Liver (tissue), 8 donors: ENCODE measurements at regions not wholly inside any gene's neighbourhood (a gene's known extent, or its start where the extent isn't known, plus 50 kb on each side); places are given as distances from the start of the nearest gene placed in this dataset.

ENCODE experiments used
- DNase-seq: peaks from one replicate; pipeline ENCODE4 v3.0.0-alpha.2; 2017; ENCODE audit warnings: low spot score
- H3K27ac ChIP-seq, 2 donors: one replicate each; pipeline ENCODE4 v1.7.0; 2013; ENCODE audit warnings: inconsistent platforms in 2 of 2, low read length in 2 of 2, control low read depth in 1 of 2, low read depth in 1 of 2, mild to moderate bottlenecking in 1 of 2
- H3K27me3 ChIP-seq, 4 donors: one replicate each; pipeline versions ENCODE4 v1.6.1 to v1.7.0; 2013; ENCODE audit warnings: low read length in 3 of 4, inconsistent platforms in 1 of 4, mild to moderate bottlenecking in 1 of 4, moderate library complexity in 1 of 4; ENCODE audit not compliant: control insufficient read depth in 4 of 4, insufficient read depth in 4 of 4
- H3K36me3 ChIP-seq, 4 donors: one replicate each; pipeline versions ENCODE4 v1.6.1 to v1.7.0; 2013; ENCODE audit warnings: low read length in 3 of 4, mild to moderate bottlenecking in 3 of 4, low read depth in 1 of 4, moderate library complexity in 1 of 4; ENCODE audit not compliant: control insufficient read depth in 4 of 4, insufficient read depth in 3 of 4
- H3K4me1 ChIP-seq, 4 donors: one replicate each; pipeline versions ENCODE4 v1.6.1 to v1.7.0; 2013; ENCODE audit warnings: low read length in 3 of 4, mild to moderate bottlenecking in 3 of 4, moderate library complexity in 1 of 4; ENCODE audit not compliant: control insufficient read depth in 4 of 4, insufficient read depth in 4 of 4
- H3K4me3 ChIP-seq, 3 donors: one replicate each; pipeline versions ENCODE4 v1.6.1 to v1.7.0; 2013; ENCODE audit warnings: low read length in 3 of 3, control low read depth in 1 of 3, low read depth in 1 of 3, mild to moderate bottlenecking in 1 of 3
- H3K9ac ChIP-seq, 2 donors: one replicate each; pipeline ENCODE4 v1.7.0; 2013; ENCODE audit warnings: low read length in 2 of 2, mild to moderate bottlenecking in 2 of 2, moderate library complexity in 2 of 2, control low read depth in 1 of 2, low read depth in 1 of 2
- H3K9me3 ChIP-seq, 4 donors: one replicate each; pipeline versions ENCODE4 v1.6.1 to v1.7.0; 2013; ENCODE audit warnings: low read length in 3 of 4; ENCODE audit not compliant: control insufficient read depth in 4 of 4
- EGR1 ChIP-seq, 2 donors: IDR thresholded peaks; 2 replicates each; pipeline ENCODE4 v1.6.1; 2016 to 2018; ENCODE audit warnings: antibody characterized with exemption in 2 of 2, low read depth in 2 of 2
- FOXA1 ChIP-seq: IDR thresholded peaks from 2 replicates; pipeline ENCODE4 v1.6.1; 2016; ENCODE audit warnings: antibody characterized with exemption
- GABPA ChIP-seq, 2 donors: IDR thresholded peaks in 1 of 2; conservative IDR thresholded peaks in 1 of 2; 2 replicates each; pipeline ENCODE4 v1.6.1; 2016; ENCODE audit warnings: antibody characterized with exemption in 2 of 2, mild to moderate bottlenecking in 1 of 2, moderate library complexity in 1 of 2
- HNF4A ChIP-seq, 2 donors: conservative IDR thresholded peaks; 2 replicates each; pipeline ENCODE4 v1.6.1; 2016; ENCODE audit warnings: antibody characterized with exemption in 2 of 2, mild to moderate bottlenecking in 2 of 2
- HNF4G ChIP-seq: IDR thresholded peaks from 2 replicates; pipeline ENCODE4 v1.6.1; 2016; ENCODE audit warnings: antibody characterized with exemption
- JUND ChIP-seq, 2 donors: IDR thresholded peaks; 2 replicates each; pipeline ENCODE4 v1.6.1; 2016; ENCODE audit warnings: antibody characterized with exemption in 2 of 2
- NR2F2 ChIP-seq: IDR thresholded peaks from 2 replicates; pipeline ENCODE4 v1.6.1; 2016; ENCODE audit warnings: antibody characterized with exemption
- RXRA ChIP-seq, 2 donors: IDR thresholded peaks; 2 replicates each; pipeline ENCODE4 v1.6.1; 2017 to 2018; ENCODE audit warnings: antibody characterized with exemption in 2 of 2, mild to moderate bottlenecking in 1 of 2
- SP1 ChIP-seq: IDR thresholded peaks from 2 replicates; pipeline ENCODE4 v1.6.1; 2018; ENCODE audit warnings: antibody characterized with exemption, mild to moderate bottlenecking
- TAF1 ChIP-seq: conservative IDR thresholded peaks from 2 replicates; pipeline ENCODE4 v1.6.1; 2016; ENCODE audit warnings: antibody characterized with exemption, mild to moderate bottlenecking
- YY1 ChIP-seq: IDR thresholded peaks from 2 replicates; pipeline ENCODE4 v1.6.1; 2016; ENCODE audit warnings: antibody characterized with exemption, mild to moderate bottlenecking
- WGBS: extraction: QIAGEN DNeasy Blood & Tissue Kit; methylation state at CpG from one replicate; pipeline ENCODE4 v1.1.7; 2013; 5-methylcytosine and 5-hydroxymethylcytosine counted together
- TF ChIP-seq, protein P1 (sequence below): IDR thresholded peaks from 2 replicates; pipeline ENCODE4 v1.6.1; 2016; ENCODE audit warnings: antibody characterized with exemption
- TF ChIP-seq, protein P2 (sequence below): IDR thresholded peaks from 2 replicates; pipeline ENCODE4 v1.6.1; 2016; ENCODE audit warnings: antibody characterized with exemption, mild to moderate bottlenecking
- TF ChIP-seq, protein P3 (sequence below): IDR thresholded peaks from 2 replicates; pipeline ENCODE4 v1.6.1; 2016; ENCODE audit warnings: antibody characterized with exemption
- TF ChIP-seq, protein P4 (sequence below): IDR thresholded peaks from 2 replicates; pipeline ENCODE4 v1.6.1; 2016; ENCODE audit warnings: antibody characterized with exemption
- TF ChIP-seq, protein P5 (sequence below): fragments of 150-350 bp; IDR thresholded peaks from 2 replicates; pipeline ENCODE4 v1.5.1; 2017; ENCODE audit warnings: improper control_type of control experiment, low read depth, low read length; ENCODE audit not compliant: missing input control
- donor health status: healthy.
- donor health status: healthy.
- donor health status: healthy.
- donor health status: healthy.
- donor health status: healthy.

DNA sequence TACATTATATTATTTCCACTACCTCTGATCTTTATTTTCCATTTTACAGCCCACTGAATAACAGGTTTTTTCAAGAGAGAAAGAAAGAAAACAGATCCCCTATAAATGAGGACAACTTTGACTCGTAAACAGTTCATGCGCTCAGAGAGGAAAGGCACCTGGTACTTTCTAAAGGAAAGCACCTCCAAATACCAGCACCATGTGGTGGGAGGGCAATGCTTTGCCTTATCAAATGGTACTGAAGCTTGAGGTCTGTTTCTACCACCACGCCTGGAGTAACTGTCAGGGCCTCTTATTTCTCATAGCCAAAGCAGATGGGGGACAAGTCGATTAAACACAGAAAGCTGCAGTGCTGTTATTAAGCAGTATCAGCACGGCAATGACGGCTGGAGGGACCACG, 510.3 kb upstream of the ZFHX3 start:
- Histone ChIP-seq H3K9me3 (no peaks in the 10 kb centered on the region), H3K27me3 (peaks cover 0 to 5% (median 0%) of the 10 kb centered on the region in 4 donors), H3K4me1 (no peaks in the 10 kb centered on the region), H3K9ac (no peak overlapping the region), H3K36me3 (no peaks in the 10 kb centered on the region), H3K4me3 (no peak overlapping the region), H3K27ac (no peak overlapping the region)
- TF ChIP-seq YY1, result no peak
- no peak for DNase-seq
- 91% methylated on average over 7 of the region's 7 CpGs for WGBS

DNA sequence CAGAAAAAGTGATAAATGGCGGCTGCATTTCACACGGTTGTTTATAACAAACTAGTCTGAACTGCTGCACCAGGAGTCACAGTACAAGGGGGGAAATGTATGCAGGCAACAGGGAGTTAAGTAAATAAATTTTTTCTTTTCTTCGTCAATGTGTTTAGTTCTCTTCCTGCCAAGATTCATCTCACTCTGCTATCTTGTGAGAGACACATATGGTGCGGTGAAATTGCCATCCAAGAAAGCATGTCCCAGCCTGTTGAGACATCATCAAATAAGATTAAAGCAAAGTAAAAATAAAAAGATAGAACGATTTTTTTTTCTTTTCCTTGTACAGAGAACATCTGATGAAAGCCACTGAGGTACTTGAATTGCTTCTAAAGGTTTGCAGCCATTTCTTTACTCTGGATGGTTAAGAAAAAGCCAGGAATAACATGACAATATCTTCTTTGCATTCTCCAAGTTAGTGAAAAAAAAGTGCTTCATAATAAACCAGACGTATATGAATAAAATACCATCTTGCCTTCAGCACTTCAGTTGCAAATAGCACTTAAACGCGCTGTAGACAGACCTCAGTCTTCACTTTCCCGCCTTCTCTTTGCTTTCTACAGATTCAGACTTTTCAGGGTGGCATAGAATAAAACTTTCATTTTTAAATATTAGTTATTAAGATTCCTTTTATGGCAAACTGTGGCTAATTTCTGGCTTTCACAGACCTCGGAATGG, 506.2 kb upstream of the ZFHX3 start:
- TF ChIP-seq, protein P1, sequence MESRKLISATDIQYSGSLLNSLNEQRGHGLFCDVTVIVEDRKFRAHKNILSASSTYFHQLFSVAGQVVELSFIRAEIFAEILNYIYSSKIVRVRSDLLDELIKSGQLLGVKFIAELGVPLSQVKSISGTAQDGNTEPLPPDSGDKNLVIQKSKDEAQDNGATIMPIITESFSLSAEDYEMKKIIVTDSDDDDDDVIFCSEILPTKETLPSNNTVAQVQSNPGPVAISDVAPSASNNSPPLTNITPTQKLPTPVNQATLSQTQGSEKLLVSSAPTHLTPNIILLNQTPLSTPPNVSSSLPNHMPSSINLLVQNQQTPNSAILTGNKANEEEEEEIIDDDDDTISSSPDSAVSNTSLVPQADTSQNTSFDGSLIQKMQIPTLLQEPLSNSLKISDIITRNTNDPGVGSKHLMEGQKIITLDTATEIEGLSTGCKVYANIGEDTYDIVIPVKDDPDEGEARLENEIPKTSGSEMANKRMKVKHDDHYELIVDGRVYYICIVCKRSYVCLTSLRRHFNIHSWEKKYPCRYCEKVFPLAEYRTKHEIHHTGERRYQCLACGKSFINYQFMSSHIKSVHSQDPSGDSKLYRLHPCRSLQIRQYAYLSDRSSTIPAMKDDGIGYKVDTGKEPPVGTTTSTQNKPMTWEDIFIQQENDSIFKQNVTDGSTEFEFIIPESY, result no peak
- TF ChIP-seq HNF4G, result no peak
- no peak for TF ChIP-seq NR2F2
- TF ChIP-seq TAF1, result no peak
- no peak for TF ChIP-seq RXRA (IDR thresholded peaks at IDR 0.05)
- TF ChIP-seq, protein P2, sequence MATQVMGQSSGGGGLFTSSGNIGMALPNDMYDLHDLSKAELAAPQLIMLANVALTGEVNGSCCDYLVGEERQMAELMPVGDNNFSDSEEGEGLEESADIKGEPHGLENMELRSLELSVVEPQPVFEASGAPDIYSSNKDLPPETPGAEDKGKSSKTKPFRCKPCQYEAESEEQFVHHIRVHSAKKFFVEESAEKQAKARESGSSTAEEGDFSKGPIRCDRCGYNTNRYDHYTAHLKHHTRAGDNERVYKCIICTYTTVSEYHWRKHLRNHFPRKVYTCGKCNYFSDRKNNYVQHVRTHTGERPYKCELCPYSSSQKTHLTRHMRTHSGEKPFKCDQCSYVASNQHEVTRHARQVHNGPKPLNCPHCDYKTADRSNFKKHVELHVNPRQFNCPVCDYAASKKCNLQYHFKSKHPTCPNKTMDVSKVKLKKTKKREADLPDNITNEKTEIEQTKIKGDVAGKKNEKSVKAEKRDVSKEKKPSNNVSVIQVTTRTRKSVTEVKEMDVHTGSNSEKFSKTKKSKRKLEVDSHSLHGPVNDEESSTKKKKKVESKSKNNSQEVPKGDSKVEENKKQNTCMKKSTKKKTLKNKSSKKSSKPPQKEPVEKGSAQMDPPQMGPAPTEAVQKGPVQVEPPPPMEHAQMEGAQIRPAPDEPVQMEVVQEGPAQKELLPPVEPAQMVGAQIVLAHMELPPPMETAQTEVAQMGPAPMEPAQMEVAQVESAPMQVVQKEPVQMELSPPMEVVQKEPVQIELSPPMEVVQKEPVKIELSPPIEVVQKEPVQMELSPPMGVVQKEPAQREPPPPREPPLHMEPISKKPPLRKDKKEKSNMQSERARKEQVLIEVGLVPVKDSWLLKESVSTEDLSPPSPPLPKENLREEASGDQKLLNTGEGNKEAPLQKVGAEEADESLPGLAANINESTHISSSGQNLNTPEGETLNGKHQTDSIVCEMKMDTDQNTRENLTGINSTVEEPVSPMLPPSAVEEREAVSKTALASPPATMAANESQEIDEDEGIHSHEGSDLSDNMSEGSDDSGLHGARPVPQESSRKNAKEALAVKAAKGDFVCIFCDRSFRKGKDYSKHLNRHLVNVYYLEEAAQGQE, result no peak
- TF ChIP-seq EGR1 (IDR thresholded peaks at IDR 0.05; ENCODE audit: low read depth in 2 of 2), result no peak
- TF ChIP-seq GABPA (IDR thresholded peaks at IDR 0.05 in 1 of 2, conservative IDR thresholded peaks at IDR 0.05 in 1 of 2), result no peak
- TF ChIP-seq SP1, result no peak
- TF ChIP-seq, protein P3, sequence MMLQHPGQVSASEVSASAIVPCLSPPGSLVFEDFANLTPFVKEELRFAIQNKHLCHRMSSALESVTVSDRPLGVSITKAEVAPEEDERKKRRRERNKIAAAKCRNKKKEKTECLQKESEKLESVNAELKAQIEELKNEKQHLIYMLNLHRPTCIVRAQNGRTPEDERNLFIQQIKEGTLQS, result no peak
- TF ChIP-seq HNF4A (conservative IDR thresholded peaks at IDR 0.05), result no peak
- TF ChIP-seq, protein P4, sequence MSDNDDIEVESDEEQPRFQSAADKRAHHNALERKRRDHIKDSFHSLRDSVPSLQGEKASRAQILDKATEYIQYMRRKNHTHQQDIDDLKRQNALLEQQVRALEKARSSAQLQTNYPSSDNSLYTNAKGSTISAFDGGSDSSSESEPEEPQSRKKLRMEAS, result no peak
- no peak for TF ChIP-seq JUND (IDR thresholded peaks at IDR 0.05)
- no peak for TF ChIP-seq FOXA1
- TF ChIP-seq, protein P5, sequence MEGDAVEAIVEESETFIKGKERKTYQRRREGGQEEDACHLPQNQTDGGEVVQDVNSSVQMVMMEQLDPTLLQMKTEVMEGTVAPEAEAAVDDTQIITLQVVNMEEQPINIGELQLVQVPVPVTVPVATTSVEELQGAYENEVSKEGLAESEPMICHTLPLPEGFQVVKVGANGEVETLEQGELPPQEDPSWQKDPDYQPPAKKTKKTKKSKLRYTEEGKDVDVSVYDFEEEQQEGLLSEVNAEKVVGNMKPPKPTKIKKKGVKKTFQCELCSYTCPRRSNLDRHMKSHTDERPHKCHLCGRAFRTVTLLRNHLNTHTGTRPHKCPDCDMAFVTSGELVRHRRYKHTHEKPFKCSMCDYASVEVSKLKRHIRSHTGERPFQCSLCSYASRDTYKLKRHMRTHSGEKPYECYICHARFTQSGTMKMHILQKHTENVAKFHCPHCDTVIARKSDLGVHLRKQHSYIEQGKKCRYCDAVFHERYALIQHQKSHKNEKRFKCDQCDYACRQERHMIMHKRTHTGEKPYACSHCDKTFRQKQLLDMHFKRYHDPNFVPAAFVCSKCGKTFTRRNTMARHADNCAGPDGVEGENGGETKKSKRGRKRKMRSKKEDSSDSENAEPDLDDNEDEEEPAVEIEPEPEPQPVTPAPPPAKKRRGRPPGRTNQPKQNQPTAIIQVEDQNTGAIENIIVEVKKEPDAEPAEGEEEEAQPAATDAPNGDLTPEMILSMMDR, result no peak
- DNase-seq, result no peak
- Histone ChIP-seq H3K4me1 (no peaks in the 10 kb centered on the region), H3K9me3 (no peaks in the 10 kb centered on the region), H3K9ac (no peak overlapping the region), H3K4me3 (no peak overlapping the region), H3K27ac (no peak overlapping the region), H3K36me3 (no peaks in the 10 kb centered on the region), H3K27me3 (peaks cover 0 to 6% (median 1%) of the 10 kb centered on the region in 4 donors)
- WGBS, result 78% methylated on average over 10 of the region's 10 CpGs
